NCI-H1694 (cell line): ENCODE measurements at regions not wholly inside any gene's neighbourhood (a gene's known extent, or its start where the extent isn't known, plus 50 kb on each side); places are given as distances from the start of the nearest gene placed in this dataset.
"Not testable (repeated sequence)": the region's sequence is repeated elsewhere in the genome, so short reads cannot be mapped to it uniquely, and the experiment has no call there.

ENCODE experiments used
- DNase-seq: peaks from one replicate; lab custom pipeline; 2025; lab: John Stamatoyannopoulos, UW

DNA sequence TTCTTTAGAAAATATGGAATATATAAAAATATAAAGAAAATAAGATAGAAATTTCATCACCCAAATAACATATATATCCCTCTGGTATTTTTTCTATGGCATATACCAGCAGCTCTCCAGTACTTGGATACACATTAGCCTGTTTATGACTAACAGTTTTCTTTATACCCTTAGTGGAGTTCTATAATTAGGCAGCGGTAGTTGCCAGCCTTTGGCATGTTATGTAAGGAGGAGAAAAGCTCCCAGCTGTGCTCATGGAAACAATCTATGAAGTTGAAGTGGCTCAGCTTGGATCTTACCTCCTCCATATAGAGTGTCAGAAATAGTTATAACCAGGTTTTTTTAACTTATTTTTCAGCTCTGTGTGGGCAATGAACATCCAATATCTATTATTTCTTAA is 1636.8 kb downstream of the AMY1C start:
- DNase-seq = no peak

- DNase-seq = no peak
Observed at GRCh38 chr1:105396001-105396400, 1646.3 kb downstream of the AMY1C start.

DNA sequence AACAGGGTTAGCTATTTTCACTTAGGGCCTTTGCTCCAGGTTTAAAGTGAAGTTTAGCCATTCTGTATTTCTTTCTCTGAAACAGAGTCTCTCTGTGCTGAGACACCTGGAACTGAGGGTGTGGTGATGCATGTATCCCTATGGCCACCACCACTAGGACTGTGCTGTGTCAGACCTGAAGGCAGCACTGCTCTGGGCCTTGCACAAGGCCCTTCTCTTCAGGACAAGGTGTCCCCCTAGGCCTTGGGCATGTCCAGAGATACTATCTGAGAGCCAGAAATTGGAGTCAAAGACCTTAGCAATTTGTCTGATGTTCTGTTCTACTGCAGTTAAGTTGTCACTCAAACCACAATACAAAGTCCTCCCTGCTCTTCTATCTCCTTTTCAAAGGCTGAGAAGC is 1649.2 kb downstream of the AMY1C start:
- DNase-seq = no peak

- no peak for DNase-seq
Observed at GRCh38 chr1:105399716-105400115, 1650.0 kb downstream of the AMY1C start.

- DNase-seq = no peak
Observed at GRCh38 chr1:105416261-105416660, 1640.2 kb upstream of the PRMT6 start.

DNA sequence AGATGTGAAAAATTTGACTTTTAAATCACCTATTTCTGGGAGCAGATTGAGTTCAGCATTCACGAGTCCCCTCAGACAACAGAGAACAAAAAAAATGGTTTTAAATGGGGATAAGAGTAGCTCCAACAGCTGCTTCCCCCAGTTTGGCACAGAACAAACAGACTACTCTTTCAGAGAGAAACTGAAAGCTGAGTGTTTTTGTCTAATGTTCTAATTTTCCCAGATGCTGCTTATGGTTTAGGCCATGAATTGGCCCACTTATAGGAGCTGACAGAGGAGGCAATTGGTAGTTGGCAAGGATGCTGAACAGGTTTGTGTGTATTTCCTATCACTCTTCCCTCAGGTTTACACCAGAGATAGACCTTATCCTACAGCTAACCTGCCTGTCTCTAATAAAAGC is 1637.4 kb upstream of the PRMT6 start:
- DNase-seq = peak; percentile 9

DNA sequence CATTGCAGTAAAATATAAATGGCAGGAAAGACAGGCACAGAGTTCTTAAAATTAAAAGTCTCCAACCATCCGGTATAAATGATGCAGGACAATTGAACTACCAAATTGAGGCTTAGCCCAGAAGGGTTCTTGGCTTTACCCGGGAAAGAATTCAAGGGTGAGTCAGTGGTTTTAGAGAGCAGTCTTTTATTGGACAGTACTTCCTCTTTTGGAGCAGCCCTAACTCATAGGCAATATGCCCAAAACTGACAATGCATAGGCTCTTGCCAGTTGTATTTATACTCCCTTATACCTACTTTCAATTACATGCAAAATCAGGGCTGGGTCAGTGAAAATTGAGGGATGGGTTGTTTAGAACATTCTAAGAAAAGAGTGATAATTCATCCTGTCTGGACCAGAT is 1628.9 kb upstream of the PRMT6 start:
- DNase-seq = no peak

DNA sequence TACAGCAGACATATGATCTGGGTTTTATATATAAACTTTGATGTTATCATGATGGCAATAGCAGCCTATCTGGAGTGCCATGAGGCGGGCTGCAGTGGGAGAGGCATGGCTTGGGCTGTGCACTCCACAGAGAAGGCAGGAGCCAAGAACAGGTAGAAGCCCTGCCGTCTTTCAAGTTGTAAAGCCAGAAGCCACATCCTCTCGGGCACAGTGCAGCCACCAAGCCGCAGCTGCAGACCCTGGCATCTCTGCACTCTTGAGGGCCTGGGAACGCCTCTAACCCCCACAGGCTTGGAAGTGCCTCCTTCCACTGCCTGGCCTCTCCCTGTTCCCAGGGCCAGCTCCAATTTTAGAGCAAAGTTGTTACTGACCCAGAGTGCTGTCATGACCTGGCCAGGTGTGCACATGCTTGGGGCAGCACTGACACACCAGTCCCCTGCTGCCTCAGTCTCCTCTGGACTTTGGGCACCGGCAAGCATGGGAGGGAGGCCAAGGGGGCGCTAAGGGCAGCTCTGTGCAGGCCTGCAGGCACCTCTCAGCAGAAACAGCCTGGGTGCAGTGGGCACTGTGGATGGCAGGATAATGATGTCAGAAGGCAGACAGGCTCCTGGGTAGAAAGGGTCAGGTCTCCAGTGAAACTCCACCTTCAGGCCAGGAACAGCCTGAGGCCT is 1619.8 kb upstream of the PRMT6 start:
- no peak for DNase-seq

DNA sequence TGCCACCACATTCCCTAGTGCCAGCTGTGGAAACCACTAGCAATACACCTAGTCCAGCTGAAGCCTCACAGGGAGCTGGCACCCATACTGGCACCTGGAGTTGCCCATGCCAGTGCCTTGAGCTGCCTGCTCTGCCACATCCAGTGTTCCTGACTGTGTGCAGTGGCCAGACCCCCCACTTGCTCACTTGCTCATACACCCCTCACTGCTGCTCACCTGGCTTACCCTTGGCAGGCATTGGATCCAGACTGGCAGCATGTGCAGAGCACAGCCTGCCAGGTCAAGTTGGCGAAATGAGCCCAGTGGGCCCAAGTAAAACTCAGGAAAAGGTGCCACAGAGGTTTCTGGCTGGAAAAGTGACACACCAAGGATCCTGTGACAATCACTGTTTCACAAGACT is 1618.6 kb upstream of the PRMT6 start:
- DNase-seq = no peak

- no peak for DNase-seq
Observed at GRCh38 chr1:105442901-105443300, 1613.6 kb upstream of the PRMT6 start.

DNA sequence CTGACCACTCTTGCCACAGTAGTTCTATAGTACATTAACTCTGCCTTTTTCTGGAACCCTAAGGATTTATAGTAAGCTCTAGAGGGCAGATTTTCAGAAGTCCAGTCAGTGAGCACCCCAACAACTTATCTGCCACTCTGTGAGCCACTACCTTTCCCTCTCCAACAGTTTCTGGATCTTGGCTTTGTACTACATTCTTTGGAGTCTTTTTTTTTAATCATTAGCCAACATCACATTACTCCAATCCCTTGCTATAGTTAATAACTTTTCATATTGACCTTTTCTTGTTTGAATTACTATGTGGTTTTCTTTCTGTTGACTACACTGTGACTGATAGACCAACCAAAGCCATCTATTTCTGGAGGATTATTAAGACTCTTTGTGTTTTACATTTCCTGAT is 1596.7 kb upstream of the PRMT6 start:
- DNase-seq = no peak

- no peak for DNase-seq
Observed at GRCh38 chr1:105462308-105462707, 1594.2 kb upstream of the PRMT6 start.

DNA sequence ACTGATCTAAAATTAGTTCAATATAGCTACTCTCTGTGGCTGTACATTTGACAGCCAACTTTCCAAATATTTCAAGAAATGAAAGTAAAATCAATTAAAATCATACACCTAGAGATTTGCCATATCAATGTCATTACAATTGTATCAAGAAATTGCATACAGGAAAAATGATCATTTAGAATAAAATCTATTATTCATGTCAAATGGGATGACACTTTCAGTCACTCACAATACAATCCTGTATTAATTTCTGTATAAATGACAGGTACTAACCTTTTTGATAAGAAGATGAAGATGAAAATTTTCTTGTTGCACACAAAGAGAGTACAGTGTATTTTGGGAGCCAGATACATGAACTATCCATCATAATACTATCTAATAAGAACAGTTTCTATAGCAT is 1588.9 kb upstream of the PRMT6 start:
- no peak for DNase-seq

DNA sequence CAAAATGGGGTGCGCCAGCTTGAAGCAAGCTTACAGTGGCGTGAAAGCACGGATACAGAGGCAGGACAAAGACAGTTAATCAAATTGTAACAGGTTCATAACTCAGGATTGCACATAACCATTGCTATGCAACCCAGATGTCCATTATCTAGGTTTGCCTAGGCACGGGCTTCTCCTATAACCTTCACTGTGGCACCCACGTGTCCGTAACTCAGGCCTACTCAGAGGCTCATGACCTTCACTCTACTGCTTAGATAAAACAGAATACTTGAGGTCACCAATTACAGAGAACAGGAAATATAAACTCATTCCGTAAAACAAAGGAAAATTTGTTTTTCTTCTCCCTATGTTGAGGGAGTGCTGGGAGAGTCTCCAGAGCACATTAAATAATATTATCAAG is 1585.9 kb upstream of the PRMT6 start:
- not testable (repeated sequence) for DNase-seq

GRCh38 chr1:105483436-105483835 is 1573.0 kb upstream of the PRMT6 start:
- no peak for DNase-seq

DNA sequence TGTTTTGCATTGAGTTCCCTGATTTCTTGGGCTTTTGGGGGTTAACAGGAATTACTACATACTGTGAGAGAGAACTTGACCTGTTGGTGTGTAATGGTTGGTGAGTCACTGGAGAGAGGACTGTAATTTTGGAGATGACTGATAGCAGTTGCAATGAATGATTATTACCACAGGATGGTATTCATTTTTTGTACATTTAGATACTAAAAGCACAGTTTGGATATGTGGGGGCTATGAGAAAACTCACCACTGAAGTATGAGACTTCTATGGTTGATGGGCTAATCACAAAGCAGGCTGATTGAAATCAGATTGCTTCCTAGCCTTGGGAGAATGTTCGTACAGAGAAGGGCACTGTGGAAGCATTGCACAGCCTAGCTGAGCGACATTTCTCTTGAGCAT is 1571.3 kb upstream of the PRMT6 start:
- no peak for DNase-seq

DNA sequence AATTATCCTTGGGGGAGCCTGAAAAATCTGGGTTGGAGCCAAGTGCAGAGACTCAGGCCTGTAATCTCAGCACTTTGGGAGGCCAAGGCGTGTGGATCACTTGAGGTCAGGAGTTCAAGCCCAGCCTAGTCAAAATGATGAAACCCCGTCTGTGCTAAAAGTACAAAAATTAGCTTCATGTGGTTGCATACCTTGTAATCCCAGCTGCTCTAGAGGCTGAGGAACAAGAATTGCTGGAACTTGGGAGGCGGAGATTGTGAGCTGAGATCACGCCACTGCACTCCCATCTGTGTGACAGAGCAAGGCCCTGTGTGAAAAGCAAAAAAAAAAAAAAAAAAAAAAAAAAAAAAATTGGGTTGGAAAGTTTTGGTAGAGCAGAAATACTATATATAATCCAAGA is 1563.6 kb upstream of the PRMT6 start:
- DNase-seq = no peak

DNA sequence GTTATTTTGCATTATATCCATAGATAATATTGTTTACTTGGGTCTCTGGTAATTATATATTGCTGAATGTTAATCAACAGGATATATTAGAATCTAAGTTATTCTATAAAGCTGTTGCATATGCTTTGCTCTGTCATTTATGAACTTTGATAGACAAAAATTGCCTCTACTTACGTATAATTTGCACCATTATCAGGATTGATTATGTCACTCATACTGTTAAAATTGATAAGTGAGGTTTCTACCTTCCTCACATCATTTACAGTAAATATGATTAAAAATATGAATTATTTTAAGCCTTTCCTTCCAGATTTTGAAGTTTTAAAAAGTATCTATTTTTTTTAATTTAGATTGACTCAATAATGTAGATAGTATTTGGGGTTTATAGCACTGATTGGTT is 1540.4 kb upstream of the PRMT6 start:
- no peak for DNase-seq

GRCh38 chr1:105533996-105534395 is 1522.5 kb upstream of the PRMT6 start:
- no peak for DNase-seq

- DNase-seq = no peak
Observed at GRCh38 chr1:105544475-105544874, 1512.0 kb upstream of the PRMT6 start.

DNA sequence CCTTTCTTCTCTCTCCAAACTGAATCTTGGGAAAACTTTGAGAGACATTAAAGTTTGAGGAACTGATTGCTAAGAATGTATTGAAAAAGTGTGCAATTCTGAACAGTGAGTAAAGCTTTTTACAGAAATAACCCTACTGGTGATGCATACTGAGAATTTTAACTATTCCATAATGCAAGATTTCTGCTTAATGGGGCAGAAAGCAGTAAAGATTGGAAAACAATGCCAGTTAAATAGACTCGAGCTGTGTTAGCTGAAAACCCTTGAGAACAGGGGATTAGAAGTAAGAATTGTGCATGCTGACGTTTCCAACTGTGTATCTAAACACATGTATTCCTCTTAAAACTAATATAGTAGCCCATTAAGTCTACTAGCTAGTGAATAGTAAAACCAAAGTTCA is 1500.2 kb upstream of the PRMT6 start:
- DNase-seq = no peak

DNA sequence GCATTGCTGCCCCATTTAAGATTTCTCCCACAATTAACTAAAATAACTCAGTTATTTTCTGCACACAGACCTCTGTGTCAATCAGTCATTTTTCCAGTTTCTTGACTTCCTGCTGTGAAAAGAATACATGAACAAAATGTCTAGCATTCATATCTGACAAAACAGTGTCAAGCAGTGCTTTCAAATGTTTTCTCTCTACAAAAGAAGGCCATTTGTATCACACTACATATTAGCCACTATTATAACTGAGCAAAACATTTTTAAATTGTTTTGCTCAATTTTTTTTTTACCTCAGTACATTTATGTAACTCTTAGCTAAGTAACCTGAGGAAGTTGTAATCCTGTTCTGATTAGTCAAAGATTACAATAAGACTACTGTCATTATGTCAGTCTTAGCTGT is 1498.5 kb upstream of the PRMT6 start:
- DNase-seq = no peak

DNA sequence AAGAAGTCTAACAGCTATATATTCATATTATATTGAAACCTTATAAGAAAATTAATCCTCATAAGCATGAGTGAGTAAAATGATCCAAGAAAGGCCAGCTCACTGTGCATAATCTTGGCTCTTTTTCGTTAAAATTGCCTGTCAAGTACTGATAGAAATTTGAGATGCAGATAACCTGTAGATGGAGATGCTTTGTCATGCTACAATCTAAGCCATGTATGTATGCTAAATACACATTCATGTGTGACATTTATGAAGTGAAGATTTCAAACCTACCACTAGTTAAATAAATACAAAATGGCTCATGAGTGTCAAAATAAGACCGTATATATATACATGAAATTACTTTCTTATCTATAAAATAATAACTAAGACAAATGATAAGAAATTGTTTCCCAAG is 1491.5 kb upstream of the PRMT6 start:
- no peak for DNase-seq

- no peak for DNase-seq
Observed at GRCh38 chr1:105585791-105586190, 1470.7 kb upstream of the PRMT6 start.

DNA sequence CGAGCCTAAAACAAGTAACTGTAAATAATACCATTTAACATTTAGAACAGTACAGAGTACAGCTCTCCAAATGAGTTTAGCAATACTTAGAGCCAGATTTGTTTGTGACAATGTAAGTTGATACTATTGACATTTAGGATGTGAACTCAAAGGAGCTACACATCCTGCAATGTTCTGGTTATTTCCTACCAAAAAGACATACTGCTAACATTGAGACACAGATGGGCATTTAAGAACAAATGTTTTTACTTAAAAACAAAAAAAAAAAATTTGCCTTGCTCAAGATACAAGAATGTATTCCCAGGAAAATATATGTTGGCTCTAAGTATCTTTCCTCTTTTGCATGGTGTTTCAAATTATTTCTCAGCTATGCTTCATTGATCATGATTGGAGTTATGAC is 1464.8 kb upstream of the PRMT6 start:
- DNase-seq = no peak
